ENCODE measurements at regions not wholly inside any gene's neighbourhood (a gene's known extent, or its start where the extent isn't known, plus 50 kb on each side); places are given as distances from the start of the nearest gene placed in this dataset.
"Not testable (repeated sequence)": the region's sequence is repeated elsewhere in the genome, so short reads cannot be mapped to it uniquely, and the experiment has no call there.

- Histone ChIP-seq H3K36me3 (ENCODE audit: control insufficient read depth in 1 of 2, insufficient read depth in 2 of 2, low read length in 2 of 2) (no peaks in the 10 kb centered on the region), H3K4me3 (ENCODE audit: low read depth in 1 of 2, low read length in 2 of 2) (no peak overlapping the region)
Measured at GRCh38 chr22:49512487-49513165, 315.0 kb downstream of the BRD1 start.

GRCh38 chr22:49511393-49512189 lies 316.1 kb downstream of the BRD1 start:
- not testable (repeated sequence) for H3K27ac ChIP-seq (ENCODE audit: low read length); H3K27me3 ChIP-seq (ENCODE audit: low read depth, low read length); H3K4me1 ChIP-seq (ENCODE audit: control insufficient read depth in 1 of 2, insufficient read depth in 2 of 2, low read length in 2 of 2); H3K4me3 ChIP-seq (ENCODE audit: low read depth in 1 of 2, low read length in 2 of 2); H3K36me3 ChIP-seq (ENCODE audit: control insufficient read depth in 1 of 2, insufficient read depth in 2 of 2, low read length in 2 of 2); H3K9me3 ChIP-seq (ENCODE audit: control insufficient read depth in 1 of 2, low read length in 2 of 2)

More at GRCh38 chr22:49512487-49513165, 315.0 kb downstream of the BRD1 start:
- Histone ChIP-seq H3K27me3 (ENCODE audit: low read depth, low read length) (no peaks in the 10 kb centered on the region), H3K27ac (ENCODE audit: low read length) (no peak overlapping the region), H3K9me3 (ENCODE audit: control insufficient read depth in 1 of 2, low read length in 2 of 2) (peaks cover 0 to 6% of the 10 kb centered on the region in 2 donors), H3K4me1 (ENCODE audit: control insufficient read depth in 1 of 2, insufficient read depth in 2 of 2, low read length in 2 of 2) (no peaks in the 10 kb centered on the region)

GRCh38 chr22:49510718-49511117 lies 317.0 kb downstream of the BRD1 start:
- H3K4me3 ChIP-seq (ENCODE audit: low read depth in 1 of 2, low read length in 2 of 2) = no peak overlapping the region
- H3K36me3 ChIP-seq (ENCODE audit: control insufficient read depth in 1 of 2, insufficient read depth in 2 of 2, low read length in 2 of 2) = no peaks in the 10 kb centered on the region
- no peaks in the 10 kb centered on the region for H3K4me1 ChIP-seq (ENCODE audit: control insufficient read depth in 1 of 2, insufficient read depth in 2 of 2, low read length in 2 of 2)
- H3K27ac ChIP-seq (ENCODE audit: low read length) = no peak overlapping the region
- H3K9me3 ChIP-seq (ENCODE audit: control insufficient read depth in 1 of 2, low read length in 2 of 2) = peaks cover 0 to 9% of the 10 kb centered on the region in 2 donors
- no peaks in the 10 kb centered on the region for H3K27me3 ChIP-seq (ENCODE audit: low read depth, low read length)

- Histone ChIP-seq H3K27me3 (ENCODE audit: low read depth, low read length) (no peaks in the 10 kb centered on the region), H3K36me3 (ENCODE audit: control insufficient read depth in 1 of 2, insufficient read depth in 2 of 2, low read length in 2 of 2) (no peaks in the 10 kb centered on the region), H3K27ac (ENCODE audit: low read length) (no peak overlapping the region), H3K9me3 (ENCODE audit: control insufficient read depth in 1 of 2, low read length in 2 of 2) (peaks cover 0 to 10% of the 10 kb centered on the region in 2 donors), H3K4me1 (ENCODE audit: control insufficient read depth in 1 of 2, insufficient read depth in 2 of 2, low read length in 2 of 2) (no peaks in the 10 kb centered on the region), H3K4me3 (ENCODE audit: low read depth in 1 of 2, low read length in 2 of 2) (no peak overlapping the region)
Measured at GRCh38 chr22:49509016-49509415, 318.7 kb downstream of the BRD1 start.

GRCh38 chr22:49508561-49508960 lies 319.1 kb downstream of the BRD1 start:
- no peak overlapping the region for H3K4me3 ChIP-seq (ENCODE audit: low read depth in 1 of 2, low read length in 2 of 2)
- H3K27me3 ChIP-seq (ENCODE audit: low read depth, low read length) = no peaks in the 10 kb centered on the region
- H3K27ac ChIP-seq (ENCODE audit: low read length) = no peak overlapping the region
- peaks cover 0 to 10% of the 10 kb centered on the region in 2 donors for H3K9me3 ChIP-seq (ENCODE audit: control insufficient read depth in 1 of 2, low read length in 2 of 2)
- H3K36me3 ChIP-seq (ENCODE audit: control insufficient read depth in 1 of 2, insufficient read depth in 2 of 2, low read length in 2 of 2) = no peaks in the 10 kb centered on the region
- no peaks in the 10 kb centered on the region for H3K4me1 ChIP-seq (ENCODE audit: control insufficient read depth in 1 of 2, insufficient read depth in 2 of 2, low read length in 2 of 2)

- Histone ChIP-seq H3K9me3 (ENCODE audit: control insufficient read depth in 1 of 2, low read length in 2 of 2) (peaks cover 0 to 10% of the 10 kb centered on the region in 2 donors), H3K4me3 (ENCODE audit: low read depth in 1 of 2, low read length in 2 of 2) (no peak overlapping the region), H3K27me3 (ENCODE audit: low read depth, low read length) (no peaks in the 10 kb centered on the region), H3K27ac (ENCODE audit: low read length) (no peak overlapping the region), H3K36me3 (ENCODE audit: control insufficient read depth in 1 of 2, insufficient read depth in 2 of 2, low read length in 2 of 2) (no peaks in the 10 kb centered on the region), H3K4me1 (ENCODE audit: control insufficient read depth in 1 of 2, insufficient read depth in 2 of 2, low read length in 2 of 2) (no peaks in the 10 kb centered on the region)
Measured at GRCh38 chr22:49507607-49508292, 319.9 kb downstream of the BRD1 start.

GRCh38 chr22:49506010-49506400 lies 321.7 kb downstream of the BRD1 start:
- Histone ChIP-seq H3K9me3 (ENCODE audit: control insufficient read depth in 1 of 2, low read length in 2 of 2) (peaks cover 0 to 7% of the 10 kb centered on the region in 2 donors), H3K4me3 (ENCODE audit: low read depth in 1 of 2, low read length in 2 of 2) (no peak overlapping the region), H3K27ac (ENCODE audit: low read length) (no peak overlapping the region), H3K36me3 (ENCODE audit: control insufficient read depth in 1 of 2, insufficient read depth in 2 of 2, low read length in 2 of 2) (no peaks in the 10 kb centered on the region), H3K4me1 (ENCODE audit: control insufficient read depth in 1 of 2, insufficient read depth in 2 of 2, low read length in 2 of 2) (no peaks in the 10 kb centered on the region), H3K27me3 (ENCODE audit: low read depth, low read length) (no peaks in the 10 kb centered on the region)

GRCh38 chr22:49505337-49506009 lies 322.2 kb downstream of the BRD1 start:
- Histone ChIP-seq H3K4me3 (ENCODE audit: low read depth in 1 of 2, low read length in 2 of 2) (no peak overlapping the region), H3K4me1 (ENCODE audit: control insufficient read depth in 1 of 2, insufficient read depth in 2 of 2, low read length in 2 of 2) (no peaks in the 10 kb centered on the region), H3K36me3 (ENCODE audit: control insufficient read depth in 1 of 2, insufficient read depth in 2 of 2, low read length in 2 of 2) (no peaks in the 10 kb centered on the region)

GRCh38 chr22:49503896-49504521 lies 323.7 kb downstream of the BRD1 start:
- H3K36me3 ChIP-seq (ENCODE audit: control insufficient read depth in 1 of 2, insufficient read depth in 2 of 2, low read length in 2 of 2) = no peaks in the 10 kb centered on the region
- H3K4me3 ChIP-seq (ENCODE audit: low read depth in 1 of 2, low read length in 2 of 2) = no peak overlapping the region
- H3K27ac ChIP-seq (ENCODE audit: low read length) = no peak overlapping the region
- no peaks in the 10 kb centered on the region for H3K4me1 ChIP-seq (ENCODE audit: control insufficient read depth in 1 of 2, insufficient read depth in 2 of 2, low read length in 2 of 2)
- H3K27me3 ChIP-seq (ENCODE audit: low read depth, low read length) = no peaks in the 10 kb centered on the region
- H3K9me3 ChIP-seq (ENCODE audit: control insufficient read depth in 1 of 2, low read length in 2 of 2) = peaks cover 0 to 5% of the 10 kb centered on the region in 2 donors

More at GRCh38 chr22:49505337-49506009, 322.2 kb downstream of the BRD1 start:
- H3K9me3 ChIP-seq (ENCODE audit: control insufficient read depth in 1 of 2, low read length in 2 of 2) = peaks cover 0 to 7% of the 10 kb centered on the region in 2 donors
- no peak overlapping the region for H3K27ac ChIP-seq (ENCODE audit: low read length)
- no peaks in the 10 kb centered on the region for H3K27me3 ChIP-seq (ENCODE audit: low read depth, low read length)

GRCh38 chr22:49503321-49503720 lies 324.4 kb downstream of the BRD1 start:
- no peaks in the 10 kb centered on the region for H3K27me3 ChIP-seq (ENCODE audit: low read depth, low read length)
- no peaks in the 10 kb centered on the region for H3K4me1 ChIP-seq (ENCODE audit: control insufficient read depth in 1 of 2, insufficient read depth in 2 of 2, low read length in 2 of 2)
- H3K4me3 ChIP-seq (ENCODE audit: low read depth in 1 of 2, low read length in 2 of 2) = no peak overlapping the region

More at GRCh38 chr22:49503321-49503720, 324.4 kb downstream of the BRD1 start:
- Histone ChIP-seq H3K36me3 (ENCODE audit: control insufficient read depth in 1 of 2, insufficient read depth in 2 of 2, low read length in 2 of 2) (no peaks in the 10 kb centered on the region), H3K9me3 (ENCODE audit: control insufficient read depth in 1 of 2, low read length in 2 of 2) (peaks cover 0 to 5% of the 10 kb centered on the region in 2 donors), H3K27ac (ENCODE audit: low read length) (no peak overlapping the region)

Measured in muscle layer of duodenum (tissue), 2 donors.